ENCODE measurements at regions not wholly inside any gene's neighbourhood (a gene's known extent, or its start where the extent isn't known, plus 50 kb on each side); places are given as distances from the start of the nearest gene placed in this dataset.
A peak's percentile ranks its signal among the peaks of the same experiment; 100 is the strongest.
"Not testable (repeated sequence)": the region's sequence is repeated elsewhere in the genome, so short reads cannot be mapped to it uniquely, and the experiment has no call there.

GRCh38 chr4:152051332-152051731, 290.5 kb upstream of the GATB start:
- not testable (repeated sequence) for DNase-seq

- no peak for DNase-seq
These were observed 289.3 kb upstream of the GATB start for GRCh38 chr4:152050106-152050505.

DNA sequence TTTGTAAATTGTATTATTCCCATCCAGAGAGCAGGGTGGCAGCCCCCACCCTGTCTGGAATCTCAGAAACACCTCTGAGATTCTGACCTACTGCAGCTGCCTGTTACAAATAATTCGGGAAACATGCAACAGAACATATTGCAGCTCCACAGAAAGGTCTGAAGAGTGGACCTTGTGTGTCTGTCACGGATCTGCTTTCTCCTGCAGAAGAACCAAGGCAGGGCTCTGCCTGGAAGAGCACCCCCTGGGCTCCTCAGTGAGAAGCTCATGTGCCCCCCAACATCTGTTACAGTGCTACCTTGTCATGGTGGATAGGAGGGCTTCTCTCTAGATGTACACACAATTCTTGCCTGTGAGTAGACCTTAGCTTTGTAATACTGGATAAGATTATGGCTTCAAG, 286.6 kb upstream of the GATB start:
- no peak for DNase-seq

DNA sequence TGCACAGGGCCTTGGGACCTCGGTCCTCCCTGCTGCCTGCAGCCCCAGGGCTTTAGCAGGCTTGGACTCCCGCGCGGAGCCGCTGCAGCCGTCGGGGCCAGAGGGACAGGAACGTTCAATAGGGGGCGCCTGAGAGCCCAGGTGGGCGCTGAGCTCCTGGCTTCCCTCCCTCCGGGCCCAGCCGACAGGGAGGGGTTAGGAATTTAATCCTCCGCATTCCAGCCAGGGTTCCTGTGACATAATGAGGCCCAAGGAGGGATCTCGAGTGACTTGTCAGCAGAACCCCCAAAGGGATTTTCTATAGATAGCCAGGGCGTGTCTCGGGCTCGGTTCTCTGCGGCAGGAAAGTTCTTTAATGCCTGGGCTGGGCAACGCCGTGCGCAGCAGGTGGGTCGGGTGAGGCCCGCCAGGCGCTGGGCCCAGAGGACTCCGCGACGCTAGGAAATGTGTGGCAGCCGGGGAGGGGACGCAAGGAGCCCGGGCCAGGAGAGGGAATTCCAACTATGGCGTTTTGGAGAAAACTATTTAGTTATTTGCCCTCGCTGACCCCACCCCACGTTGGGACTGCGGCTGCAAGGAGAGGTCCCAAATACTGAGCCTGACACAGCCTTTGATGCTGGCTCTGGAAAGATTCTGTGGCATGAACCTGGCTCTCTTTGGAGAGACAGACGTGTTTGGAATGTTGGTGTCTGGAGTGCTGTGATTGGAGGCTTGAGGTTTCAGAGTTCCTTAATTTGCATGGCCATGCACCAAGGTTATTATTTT, 285.2 kb upstream of the GATB start:
- DNase-seq: no peak

DNA sequence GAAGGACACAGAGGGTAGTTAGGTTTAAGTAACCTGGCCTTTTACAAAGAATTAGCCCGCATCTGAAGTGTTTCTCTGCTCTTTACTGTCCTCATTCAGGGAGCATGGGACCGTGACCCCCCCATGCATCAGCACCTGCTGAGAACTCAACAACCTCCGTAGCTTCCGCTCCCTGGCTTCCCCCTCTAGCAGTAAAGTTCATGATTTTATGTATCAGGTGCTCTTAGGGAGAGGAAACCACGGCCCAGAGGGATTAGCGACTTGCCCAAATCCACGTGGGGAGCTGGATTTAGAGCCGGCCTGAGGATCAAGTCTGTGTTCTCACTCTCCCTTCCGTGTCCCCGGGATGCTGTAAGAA, 284.6 kb upstream of the GATB start:
- no peak for DNase-seq

- DNase-seq: no peak
These were observed 283.7 kb upstream of the GATB start for GRCh38 chr4:152044331-152045036.

DNA sequence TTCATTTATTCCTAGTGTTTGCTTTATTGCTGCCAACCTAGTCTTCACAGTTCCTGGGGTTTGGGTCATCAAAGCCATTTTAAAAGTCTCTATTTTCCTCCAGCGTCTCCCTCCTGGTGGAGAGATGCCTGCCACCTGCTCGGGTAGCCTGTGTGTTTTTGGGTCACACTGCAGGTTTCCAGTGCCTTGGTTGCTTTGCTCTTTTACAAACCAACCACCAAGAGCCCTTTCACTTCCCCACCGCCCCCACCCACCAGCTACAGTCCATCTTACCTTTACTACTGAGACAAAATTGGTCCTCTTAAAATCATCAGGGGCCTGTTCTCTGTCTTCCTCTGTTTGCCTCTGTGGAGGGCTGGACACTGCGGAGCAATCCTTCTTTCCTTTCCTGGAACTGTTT, 280.5 kb upstream of the GATB start:
- DNase-seq: no peak

GRCh38 chr4:152039691-152040090, 278.9 kb upstream of the GATB start:
- no peak for DNase-seq

- DNase-seq: no peak
These were observed 278.2 kb upstream of the GATB start for GRCh38 chr4:152039023-152039481.

- no peak for DNase-seq
These were observed 277.4 kb upstream of the GATB start for GRCh38 chr4:152038238-152038637.

GRCh38 chr4:152037435-152037834, 276.6 kb upstream of the GATB start:
- DNase-seq: no peak

- DNase-seq: no peak
These were observed 272.8 kb upstream of the GATB start for GRCh38 chr4:152033621-152034020.

GRCh38 chr4:152032722-152033131, 271.9 kb upstream of the GATB start:
- DNase-seq: no peak

GRCh38 chr4:152029631-152030030, 268.8 kb upstream of the GATB start:
- no peak for DNase-seq

DNA sequence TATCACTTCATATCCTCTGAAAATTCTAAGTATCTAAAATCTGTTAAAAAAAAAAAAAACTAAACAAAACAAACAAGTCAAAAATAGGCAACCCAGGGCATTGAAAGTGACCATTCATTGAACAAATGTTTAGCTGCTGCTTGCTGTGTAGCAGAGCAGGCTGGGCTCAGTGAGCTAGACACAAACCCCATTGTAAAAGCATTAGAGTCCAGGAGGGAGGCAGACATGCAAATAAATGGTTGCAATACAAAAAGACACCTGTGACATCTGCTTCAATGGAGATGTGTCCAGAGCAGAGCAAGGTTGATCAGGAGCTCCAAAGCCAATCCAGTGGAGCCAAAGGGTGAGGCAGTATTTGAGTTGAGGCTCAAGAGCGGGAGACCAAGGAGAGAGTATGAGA, 267.3 kb upstream of the GATB start:
- DNase-seq: no peak

DNA sequence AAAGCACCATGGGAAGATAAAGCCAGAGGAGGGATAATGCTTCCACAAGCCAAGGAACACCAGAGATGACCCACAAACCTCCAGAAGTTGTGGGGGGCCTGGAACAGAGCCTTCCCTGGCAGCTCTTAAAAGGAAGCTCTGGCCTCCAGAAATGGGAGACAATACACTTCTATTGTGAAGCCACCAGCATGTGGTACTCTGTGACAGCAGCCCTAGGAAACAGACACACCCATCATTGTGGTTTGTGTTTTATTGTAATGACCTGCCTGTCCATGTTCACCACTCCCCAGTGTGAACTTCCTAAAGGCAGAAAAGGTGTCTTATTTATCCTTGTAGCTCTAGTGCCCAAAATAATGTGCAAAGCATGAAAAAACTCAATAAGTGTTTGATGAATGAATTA, 264.1 kb upstream of the GATB start:
- DNase-seq: peak in 1 of 2 experiments; percentile 2

- DNase-seq: no peak
These were observed 262.9 kb upstream of the GATB start for GRCh38 chr4:152023674-152024073.

- no peak for DNase-seq
These were observed 261.7 kb upstream of the GATB start for GRCh38 chr4:152022543-152022942.

GRCh38 chr4:152021788-152022438, 261.1 kb upstream of the GATB start:
- no peak for DNase-seq

- no peak for DNase-seq
These were observed 259.3 kb upstream of the GATB start for GRCh38 chr4:152020073-152020472.

DNA sequence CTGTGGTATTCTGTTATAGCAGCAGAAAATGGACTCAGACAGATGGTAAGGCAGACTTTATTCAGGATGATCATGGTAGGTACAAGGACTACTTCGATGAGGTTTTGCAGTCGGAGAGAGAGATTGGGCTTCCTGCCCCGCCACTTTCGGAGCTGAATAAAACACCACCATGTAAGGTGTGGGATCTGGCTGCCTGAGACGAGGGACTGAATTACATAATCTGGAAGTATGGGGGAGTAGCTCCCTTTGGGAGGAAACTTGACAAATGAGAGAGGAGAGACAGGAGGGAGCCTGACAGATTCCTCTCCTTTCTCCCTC, 255.5 kb upstream of the GATB start:
- no peak for DNase-seq

- no peak for DNase-seq
These were observed 254.9 kb upstream of the GATB start for GRCh38 chr4:152015597-152016302.

- DNase-seq: no peak
These were observed 253.5 kb upstream of the GATB start for GRCh38 chr4:152014280-152014679.

- DNase-seq: no peak
These were observed 250.7 kb upstream of the GATB start for GRCh38 chr4:152011469-152011868.

Data from NCI-H2081 (cell line).